Activated CD8-positive, alpha-beta T cell treated with anti-CD3 and anti-CD28 coated beads for 36 hours (primary cell): ENCODE measurements at regions not wholly inside any gene's neighbourhood (a gene's known extent, or its start where the extent isn't known, plus 50 kb on each side); places are given as distances from the start of the nearest gene placed in this dataset.

Experiments
- ATAC-seq: fragments of 200-7000 bp; cut with Tn5 transposase; one replicate; pipeline ENCODE4 v1.10.0; 2021; ENCODE audit warnings: mild to moderate bottlenecking, moderate library complexity
- CTCF ChIA-PET: fragments of 350-600 bp; sonication (Branson Sonifier 250); formaldehyde crosslinking; loops from one replicate; lab custom pipeline; 2021; ENCODE audit warnings: antibody characterized with exemption; lab: Charles Lee
- POLR2A ChIA-PET: fragments of 350-600 bp; sonication (Branson Sonifier 250); formaldehyde crosslinking; loops from one replicate; lab custom pipeline; 2021; ENCODE audit warnings: antibody characterized with exemption; lab: Charles Lee
- DNase-seq: peaks from one replicate; pipeline ENCODE4 v3.0.0-alpha.2; 2020
- H3K27ac Mint-ChIP-seq: one replicate; pipeline ENCODE4 v1.8.0; 2021; ENCODE audit warnings: mild to moderate bottlenecking, mixed read lengths
- H3K27me3 Mint-ChIP-seq: one replicate; pipeline ENCODE4 v1.8.0; 2021; ENCODE audit warnings: mixed read lengths
- H3K36me3 Mint-ChIP-seq: one replicate; pipeline ENCODE4 v1.8.0; 2021; ENCODE audit warnings: low read depth, mixed read lengths
- H3K4me1 Mint-ChIP-seq: one replicate; pipeline ENCODE4 v1.8.0; 2021; ENCODE audit warnings: low read depth, mixed read lengths
- H3K4me3 Mint-ChIP-seq: one replicate; pipeline ENCODE4 v1.8.0; 2021; ENCODE audit warnings: mild to moderate bottlenecking, moderate library complexity, mixed read lengths
- H3K9me3 Mint-ChIP-seq: one replicate; pipeline ENCODE4 v1.8.0; 2021; ENCODE audit warnings: mixed read lengths
- intact Hi-C: fragments of 100-400 bp; cut with micrococcal nuclease; formaldehyde crosslinking; loops from one replicate; pipeline ENCODE4 v1.10.0; 2022
- TF ChIP-seq, protein P1 (sequence below): fragments of 200-600 bp; IDR thresholded peaks from one replicate; pipeline ENCODE4 v1.8.0; 2022; ENCODE audit warnings: antibody characterized with exemption, mild to moderate bottlenecking

DNA sequence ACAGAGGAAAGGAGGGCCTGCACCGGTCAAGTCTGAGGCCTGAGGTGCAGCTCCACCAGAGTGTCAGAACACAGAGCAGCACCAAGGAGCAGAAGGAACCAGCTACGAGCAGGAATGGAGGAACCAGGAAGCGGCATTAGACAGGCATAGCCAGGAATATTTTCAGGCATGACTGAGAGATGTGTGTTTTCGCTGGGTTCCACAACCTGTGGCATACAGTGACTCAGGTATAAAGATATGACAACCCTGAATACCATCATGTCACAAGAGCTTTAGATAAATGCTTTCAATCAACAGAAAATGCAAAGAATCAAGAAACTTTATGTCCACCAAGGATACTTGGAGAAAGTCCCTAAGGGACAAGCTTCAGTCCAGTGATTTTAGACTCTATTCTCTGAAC is 189.3 kb upstream of the NRIP1 start:
- DNase-seq = no peak
- no peaks in the 10 kb centered on the region for H3K9me3 Mint-ChIP-seq
- intact Hi-C loops = no loop called here
- no peak for ATAC-seq
- H3K36me3 Mint-ChIP-seq = no peaks in the 10 kb centered on the region
- H3K4me1 Mint-ChIP-seq = no peaks in the 10 kb centered on the region
- no peak overlapping the region for H3K4me3 Mint-ChIP-seq
- peaks cover 1% of the 10 kb centered on the region for H3K27me3 Mint-ChIP-seq
- TF ChIP-seq, protein P1, sequence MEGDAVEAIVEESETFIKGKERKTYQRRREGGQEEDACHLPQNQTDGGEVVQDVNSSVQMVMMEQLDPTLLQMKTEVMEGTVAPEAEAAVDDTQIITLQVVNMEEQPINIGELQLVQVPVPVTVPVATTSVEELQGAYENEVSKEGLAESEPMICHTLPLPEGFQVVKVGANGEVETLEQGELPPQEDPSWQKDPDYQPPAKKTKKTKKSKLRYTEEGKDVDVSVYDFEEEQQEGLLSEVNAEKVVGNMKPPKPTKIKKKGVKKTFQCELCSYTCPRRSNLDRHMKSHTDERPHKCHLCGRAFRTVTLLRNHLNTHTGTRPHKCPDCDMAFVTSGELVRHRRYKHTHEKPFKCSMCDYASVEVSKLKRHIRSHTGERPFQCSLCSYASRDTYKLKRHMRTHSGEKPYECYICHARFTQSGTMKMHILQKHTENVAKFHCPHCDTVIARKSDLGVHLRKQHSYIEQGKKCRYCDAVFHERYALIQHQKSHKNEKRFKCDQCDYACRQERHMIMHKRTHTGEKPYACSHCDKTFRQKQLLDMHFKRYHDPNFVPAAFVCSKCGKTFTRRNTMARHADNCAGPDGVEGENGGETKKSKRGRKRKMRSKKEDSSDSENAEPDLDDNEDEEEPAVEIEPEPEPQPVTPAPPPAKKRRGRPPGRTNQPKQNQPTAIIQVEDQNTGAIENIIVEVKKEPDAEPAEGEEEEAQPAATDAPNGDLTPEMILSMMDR = no peak
- POLR2A ChIA-PET = no interaction called here
- CTCF ChIA-PET = no interaction called here
- no peak overlapping the region for H3K27ac Mint-ChIP-seq

DNA sequence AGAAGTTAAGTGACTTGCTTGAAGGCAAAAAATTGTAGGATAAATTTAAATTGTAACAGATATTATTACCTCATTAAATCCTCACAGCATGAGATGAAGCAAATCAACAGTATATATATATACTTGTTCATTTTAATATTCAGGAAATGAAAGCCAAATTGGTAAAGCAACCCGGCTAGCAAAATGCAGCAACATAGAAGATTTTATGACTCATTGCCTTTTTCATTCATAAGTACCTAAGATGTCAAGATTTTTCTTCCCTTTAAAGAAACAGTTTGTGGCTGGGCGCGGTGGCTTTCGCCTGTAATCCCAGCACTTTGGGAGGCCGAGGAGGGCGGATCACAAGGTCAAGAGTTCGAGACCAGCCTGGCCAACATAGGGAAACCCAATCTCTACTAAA is 190.5 kb upstream of the NRIP1 start:
- ChIA-PET POLR2A (no interaction called here), CTCF (no interaction called here)

DNA sequence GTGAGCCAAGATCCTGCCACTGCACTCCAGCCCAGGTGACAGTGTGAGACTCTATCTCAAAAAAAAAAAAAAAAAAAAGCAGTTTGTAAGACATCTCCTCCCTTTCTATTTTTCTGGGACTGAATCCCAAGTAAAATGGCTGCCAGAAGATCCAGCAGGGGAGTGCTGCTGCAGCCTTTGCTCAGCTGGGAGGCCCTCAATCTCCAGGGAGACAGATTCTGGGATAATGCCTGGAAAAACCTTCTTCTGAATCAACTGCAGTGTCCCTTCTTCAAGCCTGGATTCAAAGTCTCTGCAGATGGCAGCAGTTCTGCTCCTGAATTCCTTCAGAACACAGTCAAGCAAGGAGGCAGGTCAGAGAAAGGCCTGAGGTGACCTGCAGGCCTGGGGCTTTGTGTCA is 191.0 kb upstream of the NRIP1 start:
- TF ChIP-seq, protein P1 = no peak
- H3K27me3 Mint-ChIP-seq = peaks cover 1% of the 10 kb centered on the region
- ATAC-seq = no peak
- intact Hi-C loops = no loop called here
- H3K36me3 Mint-ChIP-seq = no peaks in the 10 kb centered on the region
- no peak for DNase-seq
- H3K9me3 Mint-ChIP-seq = no peaks in the 10 kb centered on the region
- no peaks in the 10 kb centered on the region for H3K4me1 Mint-ChIP-seq
- no peak overlapping the region for H3K27ac Mint-ChIP-seq
- POLR2A ChIA-PET = no interaction called here
- CTCF ChIA-PET = no interaction called here
- no peak overlapping the region for H3K4me3 Mint-ChIP-seq

More for the DNA sequence above, 190.5 kb upstream of the NRIP1 start:
- DNase-seq (no peak), ATAC-seq (no peak)
- Mint-ChIP-seq H3K4me3 (no peak overlapping the region), H3K27me3 (peaks cover 1% of the 10 kb centered on the region), H3K27ac (no peak overlapping the region), H3K36me3 (no peaks in the 10 kb centered on the region), H3K4me1 (no peaks in the 10 kb centered on the region), H3K9me3 (no peaks in the 10 kb centered on the region)
- TF ChIP-seq, protein P1 = no peak
- intact Hi-C loops = no loop called here

DNA sequence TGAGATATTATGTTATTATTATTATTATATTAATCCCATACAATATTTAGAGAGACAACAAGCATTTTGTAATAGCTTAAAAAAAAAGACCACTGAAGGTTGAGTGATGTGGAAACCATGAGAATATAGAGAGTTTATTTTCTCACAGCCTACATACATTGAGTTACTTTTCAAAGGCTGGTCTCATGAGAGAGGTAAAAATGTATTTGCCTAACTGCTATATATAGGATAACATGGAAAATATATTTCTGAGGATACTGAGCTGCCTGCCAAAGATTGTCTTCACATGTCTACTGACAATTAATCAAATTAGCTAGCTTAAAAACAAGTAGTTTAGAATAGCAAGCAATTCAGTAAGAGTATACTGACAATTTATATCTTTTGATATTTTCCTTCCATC is 192.2 kb upstream of the NRIP1 start:
- no peaks in the 10 kb centered on the region for H3K9me3 Mint-ChIP-seq
- no peak overlapping the region for H3K27ac Mint-ChIP-seq
- CTCF ChIA-PET = no interaction called here
- H3K4me3 Mint-ChIP-seq = no peak overlapping the region
- POLR2A ChIA-PET = no interaction called here
- ATAC-seq (no peak), DNase-seq (no peak)
- TF ChIP-seq, protein P1 = no peak
- no peaks in the 10 kb centered on the region for H3K36me3 Mint-ChIP-seq
- H3K27me3 Mint-ChIP-seq = no peaks in the 10 kb centered on the region
- H3K4me1 Mint-ChIP-seq = no peaks in the 10 kb centered on the region
- intact Hi-C loops = no loop called here

DNA sequence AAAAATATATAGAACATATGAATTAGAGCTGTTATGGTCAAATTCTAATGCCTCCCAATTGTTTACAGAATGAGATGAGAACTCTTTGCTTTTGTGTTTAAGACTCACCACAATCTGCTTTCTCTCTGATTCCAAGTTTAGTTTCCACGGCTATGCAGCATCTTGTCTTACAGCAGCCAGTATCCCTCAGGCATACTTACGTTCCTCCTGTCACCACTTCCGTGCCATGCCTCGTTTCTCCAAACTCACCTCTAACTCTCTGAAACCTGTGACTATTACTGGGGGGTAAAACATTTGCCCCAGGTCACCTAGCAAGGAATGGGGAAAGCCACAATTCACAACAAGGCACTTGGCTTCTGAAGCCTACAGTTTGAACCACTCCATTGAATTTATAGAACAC is 192.8 kb upstream of the NRIP1 start:
- ChIA-PET CTCF (no interaction called here), POLR2A (no interaction called here)
- TF ChIP-seq, protein P1 = no peak
- intact Hi-C loops = no loop called here
- Mint-ChIP-seq H3K9me3 (no peaks in the 10 kb centered on the region), H3K27me3 (no peaks in the 10 kb centered on the region), H3K36me3 (no peaks in the 10 kb centered on the region), H3K4me3 (no peak overlapping the region), H3K27ac (no peak overlapping the region), H3K4me1 (no peaks in the 10 kb centered on the region)
- no peak for ATAC-seq
- DNase-seq = no peak
